ENCODE measurements at regions not wholly inside any gene's neighbourhood (a gene's known extent, or its start where the extent isn't known, plus 50 kb on each side); places are given as distances from the start of the nearest gene placed in this dataset.

DNA sequence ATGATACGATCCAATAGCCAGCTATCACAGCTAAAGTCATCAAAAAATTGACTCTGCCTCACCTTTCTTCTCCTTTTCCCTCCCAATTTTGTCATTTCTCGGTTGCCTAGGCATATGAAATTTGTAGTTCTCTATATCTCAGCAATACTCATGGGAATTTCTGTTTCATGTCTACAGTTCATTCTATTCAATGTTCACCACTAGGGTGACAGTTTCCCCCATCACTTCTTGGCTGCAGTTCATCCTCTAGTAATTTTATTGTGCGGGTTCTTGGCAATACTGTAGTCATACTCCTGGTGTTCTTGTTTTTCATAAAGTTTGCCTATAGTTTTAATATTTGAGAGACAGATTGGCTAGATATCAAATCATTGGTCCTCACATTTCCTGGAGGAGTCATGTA is 872.2 kb upstream of the ID2 start:
- Histone ChIP-seq H3K4me3 (ENCODE audit: low read depth, low read length) (no peak overlapping the region), H3K4me1 (ENCODE audit: control insufficient read depth, insufficient read depth, low read length) (no peaks in the 10 kb centered on the region), H3K27me3 (ENCODE audit: control insufficient read depth, insufficient read depth, low read length) (no peaks in the 10 kb centered on the region), H3K9ac (ENCODE audit: low read depth, low read length) (no peak overlapping the region), H3K36me3 (ENCODE audit: control insufficient read depth, insufficient read depth, low read length) (no peaks in the 10 kb centered on the region), H3K9me3 (ENCODE audit: control insufficient read depth, insufficient read depth, low read length) (no peaks in the 10 kb centered on the region)

DNA sequence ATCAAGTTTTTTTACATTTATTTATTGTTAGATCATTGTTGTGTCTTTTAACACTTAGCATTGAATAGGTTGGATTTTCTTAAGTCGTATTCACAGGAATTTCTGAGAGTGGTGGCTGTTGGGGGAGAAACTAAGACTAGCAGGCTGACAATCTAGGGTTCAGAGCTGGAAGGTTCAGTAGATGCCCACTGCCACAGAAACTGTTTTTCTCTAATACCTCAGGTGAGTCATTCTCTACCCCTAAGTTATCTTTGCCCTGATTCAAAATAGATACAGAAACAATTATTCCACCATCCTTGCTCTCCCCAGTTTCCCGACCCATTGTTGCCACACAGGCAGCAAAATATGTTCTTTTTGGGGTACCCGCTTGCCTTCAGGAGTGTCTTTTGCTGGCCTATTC is 870.8 kb upstream of the ID2 start:
- Histone ChIP-seq H3K4me3 (ENCODE audit: low read depth, low read length) (no peak overlapping the region), H3K4me1 (ENCODE audit: control insufficient read depth, insufficient read depth, low read length) (no peaks in the 10 kb centered on the region), H3K27me3 (ENCODE audit: control insufficient read depth, insufficient read depth, low read length) (no peaks in the 10 kb centered on the region), H3K9me3 (ENCODE audit: control insufficient read depth, insufficient read depth, low read length) (no peaks in the 10 kb centered on the region), H3K36me3 (ENCODE audit: control insufficient read depth, insufficient read depth, low read length) (no peaks in the 10 kb centered on the region), H3K9ac (ENCODE audit: low read depth, low read length) (no peak overlapping the region)

DNA sequence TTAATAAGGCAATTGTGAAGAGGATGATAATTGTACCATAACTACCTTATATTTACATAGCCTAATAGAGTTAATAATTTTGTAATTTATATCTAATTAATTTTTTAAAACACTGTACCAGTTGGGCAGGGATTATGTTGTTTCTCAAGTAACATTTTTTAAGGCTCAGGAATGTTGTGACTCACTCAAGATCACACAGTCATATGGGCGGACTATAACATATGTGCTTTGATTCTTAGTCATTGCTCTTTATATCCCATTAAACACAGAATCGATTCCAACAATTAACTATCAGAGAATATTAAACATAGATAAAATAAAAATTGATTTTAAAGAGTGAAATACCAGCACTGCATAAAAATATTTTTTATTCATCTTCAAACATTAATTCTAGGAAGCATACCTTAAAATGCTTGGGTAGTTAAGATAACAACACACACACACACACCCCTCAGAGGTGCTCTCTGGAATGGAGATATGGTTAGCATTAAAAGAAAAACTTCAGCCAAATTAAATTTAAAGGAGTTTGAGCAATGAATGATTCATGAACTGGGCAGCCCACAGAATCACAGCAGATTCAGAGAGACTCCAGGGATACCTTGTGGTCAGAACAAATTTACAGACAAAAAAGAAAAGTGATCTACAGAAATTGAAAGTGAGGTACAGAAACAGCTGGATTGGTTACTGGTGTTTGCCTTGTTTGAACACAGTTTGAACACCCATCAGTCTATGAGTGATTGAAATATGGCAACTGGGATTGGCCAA is 869.4 kb upstream of the ID2 start:
- no peaks in the 10 kb centered on the region for H3K9me3 ChIP-seq (ENCODE audit: control insufficient read depth, insufficient read depth, low read length)
- no peaks in the 10 kb centered on the region for H3K4me1 ChIP-seq (ENCODE audit: control insufficient read depth, insufficient read depth, low read length)
- H3K36me3 ChIP-seq (ENCODE audit: control insufficient read depth, insufficient read depth, low read length), result no peaks in the 10 kb centered on the region
- H3K4me3 ChIP-seq (ENCODE audit: low read depth, low read length), result no peak overlapping the region
- H3K9ac ChIP-seq (ENCODE audit: low read depth, low read length), result no peak overlapping the region
- no peaks in the 10 kb centered on the region for H3K27me3 ChIP-seq (ENCODE audit: control insufficient read depth, insufficient read depth, low read length)

DNA sequence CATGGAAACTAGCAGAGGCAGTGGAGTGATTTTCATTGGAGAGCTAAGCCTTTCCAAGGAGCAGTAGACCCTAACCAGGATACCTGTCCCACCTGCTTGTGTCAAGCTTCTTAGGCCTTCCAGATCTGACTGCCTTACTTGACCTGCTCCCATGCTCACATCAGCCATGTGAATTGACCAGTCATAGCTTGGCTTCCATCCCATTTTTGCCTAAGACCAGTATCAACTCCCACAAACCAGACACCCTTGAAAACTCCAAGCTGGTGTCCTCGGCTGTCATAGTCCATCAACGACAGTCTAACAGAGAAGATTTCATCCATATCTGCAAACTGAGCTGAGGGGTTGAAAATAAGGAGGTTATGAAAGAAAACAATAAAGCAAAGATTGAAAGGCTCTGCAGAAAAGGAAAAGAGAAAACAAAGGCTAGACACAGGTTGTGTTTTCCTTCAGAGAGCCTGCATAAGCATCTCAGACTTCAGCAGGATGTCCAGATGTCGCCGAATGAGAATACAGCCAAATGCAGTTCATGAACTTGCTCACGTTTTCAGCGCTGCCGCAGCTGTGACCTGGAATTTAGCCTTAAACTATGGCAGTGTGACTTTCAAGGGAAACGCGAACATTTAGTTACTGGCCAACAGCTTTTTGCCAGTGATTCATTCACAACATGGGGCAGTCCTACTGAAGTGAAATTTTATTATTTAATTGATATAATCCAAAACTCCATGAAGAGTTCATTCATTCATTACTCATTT is 868.1 kb upstream of the ID2 start:
- Histone ChIP-seq H3K36me3 (ENCODE audit: control insufficient read depth, insufficient read depth, low read length) (no peaks in the 10 kb centered on the region), H3K9ac (ENCODE audit: low read depth, low read length) (no peak overlapping the region), H3K4me1 (ENCODE audit: control insufficient read depth, insufficient read depth, low read length) (no peaks in the 10 kb centered on the region)

DNA sequence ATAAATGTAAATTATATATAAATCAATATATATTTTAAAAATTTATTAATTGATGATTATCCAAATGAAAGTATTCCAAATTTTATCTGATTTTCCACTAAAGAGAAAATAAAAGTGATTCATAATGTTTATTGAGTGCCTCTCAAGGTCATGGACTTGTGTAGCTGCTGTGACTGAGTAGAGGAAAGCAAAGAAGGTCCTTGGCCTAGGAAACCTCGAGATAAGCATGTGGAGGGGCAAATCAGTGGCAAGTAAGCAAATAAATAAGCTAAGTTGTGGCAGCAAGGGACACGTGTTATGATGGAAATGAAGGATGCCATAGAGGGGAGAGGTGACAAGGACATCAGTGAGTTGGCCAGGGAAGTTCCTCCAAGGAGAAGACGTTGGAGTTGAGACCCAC is 866.1 kb upstream of the ID2 start:
- Histone ChIP-seq H3K4me1 (ENCODE audit: control insufficient read depth, insufficient read depth, low read length) (no peaks in the 10 kb centered on the region), H3K9ac (ENCODE audit: low read depth, low read length) (no peak overlapping the region), H3K36me3 (ENCODE audit: control insufficient read depth, insufficient read depth, low read length) (no peaks in the 10 kb centered on the region), H3K9me3 (ENCODE audit: control insufficient read depth, insufficient read depth, low read length) (no peaks in the 10 kb centered on the region), H3K4me3 (ENCODE audit: low read depth, low read length) (no peak overlapping the region), H3K27me3 (ENCODE audit: control insufficient read depth, insufficient read depth, low read length) (no peaks in the 10 kb centered on the region)

More for the DNA sequence above, 868.1 kb upstream of the ID2 start:
- Histone ChIP-seq H3K9me3 (ENCODE audit: control insufficient read depth, insufficient read depth, low read length) (no peaks in the 10 kb centered on the region), H3K4me3 (ENCODE audit: low read depth, low read length) (no peak overlapping the region), H3K27me3 (ENCODE audit: control insufficient read depth, insufficient read depth, low read length) (no peaks in the 10 kb centered on the region)

DNA sequence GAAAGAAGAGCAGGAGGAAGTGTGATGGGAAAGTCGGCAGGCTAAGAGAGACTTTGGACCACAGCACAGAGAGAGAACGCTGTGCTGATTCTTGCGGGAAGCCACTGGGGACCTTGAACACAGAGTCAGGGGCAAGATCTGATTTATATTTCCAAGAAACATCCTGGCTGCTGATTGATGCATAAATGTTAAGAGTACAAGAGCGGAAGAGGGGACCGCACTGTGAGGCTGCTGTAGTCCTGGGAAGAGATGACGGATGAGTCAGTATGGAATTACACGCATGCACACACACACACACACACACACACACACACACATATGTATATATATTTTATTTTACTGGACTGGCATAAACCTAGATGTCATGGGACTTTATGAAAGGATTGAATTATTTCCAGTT is 865.6 kb upstream of the ID2 start:
- Histone ChIP-seq H3K9ac (ENCODE audit: low read depth, low read length) (no peak overlapping the region), H3K9me3 (ENCODE audit: control insufficient read depth, insufficient read depth, low read length) (no peaks in the 10 kb centered on the region)

DNA sequence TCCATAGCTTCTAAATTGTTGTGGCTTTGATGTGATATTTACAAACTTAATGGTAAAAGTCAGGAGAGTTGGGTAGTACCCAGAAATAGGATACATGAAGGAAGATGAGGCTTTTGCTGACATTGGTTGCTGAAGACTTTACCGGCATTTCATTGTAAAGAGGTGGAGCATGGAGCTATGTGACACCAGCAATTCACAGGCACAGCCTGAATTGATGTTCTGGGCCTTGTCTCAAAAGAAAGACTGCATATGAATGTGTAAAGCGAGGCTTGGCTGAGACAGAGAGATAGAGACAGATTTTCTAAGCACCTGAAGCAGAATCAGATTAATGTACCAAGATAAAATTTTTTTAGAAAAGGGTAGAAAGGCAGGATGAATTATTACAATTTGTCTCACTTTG is 864.9 kb upstream of the ID2 start:
- no peaks in the 10 kb centered on the region for H3K36me3 ChIP-seq (ENCODE audit: control insufficient read depth, insufficient read depth, low read length)
- no peak overlapping the region for H3K4me3 ChIP-seq (ENCODE audit: low read depth, low read length)
- H3K27me3 ChIP-seq (ENCODE audit: control insufficient read depth, insufficient read depth, low read length), result no peaks in the 10 kb centered on the region
- H3K9me3 ChIP-seq (ENCODE audit: control insufficient read depth, insufficient read depth, low read length), result no peaks in the 10 kb centered on the region
- H3K9ac ChIP-seq (ENCODE audit: low read depth, low read length), result no peak overlapping the region
- H3K4me1 ChIP-seq (ENCODE audit: control insufficient read depth, insufficient read depth, low read length), result no peaks in the 10 kb centered on the region

More for the DNA sequence above, 865.6 kb upstream of the ID2 start:
- Histone ChIP-seq H3K27me3 (ENCODE audit: control insufficient read depth, insufficient read depth, low read length) (no peaks in the 10 kb centered on the region), H3K4me1 (ENCODE audit: control insufficient read depth, insufficient read depth, low read length) (no peaks in the 10 kb centered on the region), H3K36me3 (ENCODE audit: control insufficient read depth, insufficient read depth, low read length) (no peaks in the 10 kb centered on the region), H3K4me3 (ENCODE audit: low read depth, low read length) (no peak overlapping the region)

DNA sequence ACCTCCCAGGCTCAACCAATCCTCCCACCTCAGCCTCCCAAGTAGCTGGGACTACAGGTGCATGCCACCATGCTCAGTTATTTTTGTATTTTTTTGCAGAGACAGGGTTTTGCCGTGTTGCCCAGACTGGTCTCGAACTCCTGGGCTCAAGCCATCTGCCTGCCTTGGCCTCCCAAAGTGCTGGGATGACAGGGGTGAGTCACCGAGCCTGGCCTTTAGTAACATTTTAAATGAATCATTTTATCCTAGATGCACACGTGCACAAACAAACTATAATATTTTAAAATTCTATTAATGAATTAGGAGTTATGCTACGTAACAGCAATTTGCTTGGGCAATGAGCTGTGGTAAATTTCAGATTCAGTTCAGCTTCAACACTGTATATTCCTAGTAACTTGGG is 862.5 kb upstream of the ID2 start:
- Histone ChIP-seq H3K9me3 (ENCODE audit: control insufficient read depth, insufficient read depth, low read length) (no peaks in the 10 kb centered on the region), H3K36me3 (ENCODE audit: control insufficient read depth, insufficient read depth, low read length) (no peaks in the 10 kb centered on the region), H3K27me3 (ENCODE audit: control insufficient read depth, insufficient read depth, low read length) (no peaks in the 10 kb centered on the region), H3K4me3 (ENCODE audit: low read depth, low read length) (no peak overlapping the region), H3K9ac (ENCODE audit: low read depth, low read length) (no peak overlapping the region), H3K4me1 (ENCODE audit: control insufficient read depth, insufficient read depth, low read length) (no peaks in the 10 kb centered on the region)

DNA sequence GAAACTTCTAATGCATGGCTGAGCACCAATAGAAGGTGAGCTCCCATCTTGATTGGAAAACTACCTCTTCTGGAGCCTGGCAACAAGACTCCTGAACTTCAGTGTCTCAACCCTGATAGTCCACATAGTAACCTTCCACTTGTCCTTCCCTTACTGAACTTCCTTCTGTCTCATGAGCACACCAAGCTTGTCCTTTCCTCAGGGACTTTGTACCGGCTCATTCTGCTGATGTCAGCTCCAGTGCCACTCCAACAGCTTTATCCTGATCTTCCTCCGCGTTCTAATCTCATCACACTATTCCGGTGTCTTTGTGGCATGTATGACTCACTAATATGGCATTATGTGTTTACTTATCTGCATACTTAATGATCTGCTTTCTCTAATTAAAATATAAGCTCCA is 862.0 kb upstream of the ID2 start:
- H3K36me3 ChIP-seq (ENCODE audit: control insufficient read depth, insufficient read depth, low read length), result no peaks in the 10 kb centered on the region
- H3K4me3 ChIP-seq (ENCODE audit: low read depth, low read length), result no peak overlapping the region
- H3K27me3 ChIP-seq (ENCODE audit: control insufficient read depth, insufficient read depth, low read length), result no peaks in the 10 kb centered on the region
- H3K9ac ChIP-seq (ENCODE audit: low read depth, low read length), result no peak overlapping the region
- no peaks in the 10 kb centered on the region for H3K4me1 ChIP-seq (ENCODE audit: control insufficient read depth, insufficient read depth, low read length)
- H3K9me3 ChIP-seq (ENCODE audit: control insufficient read depth, insufficient read depth, low read length), result no peaks in the 10 kb centered on the region

DNA sequence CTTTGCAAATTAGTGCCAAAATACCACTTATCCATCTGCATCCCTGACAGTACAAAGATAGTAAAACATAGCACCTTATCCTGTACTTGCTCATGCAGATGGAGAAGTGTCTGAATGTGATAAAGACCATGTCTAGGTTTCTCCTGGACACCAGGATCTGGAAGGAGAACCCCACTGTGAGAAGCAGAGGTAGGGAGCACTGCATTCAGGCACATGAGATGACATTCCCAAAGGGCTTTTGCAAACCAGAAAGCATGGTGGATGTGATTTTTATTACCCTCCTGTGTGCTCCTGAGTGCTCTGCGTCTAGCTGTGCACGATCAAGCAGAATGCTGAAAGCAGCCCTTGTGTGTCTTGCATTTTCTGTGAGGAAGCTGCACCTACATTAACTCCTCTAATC is 857.6 kb upstream of the ID2 start:
- no peaks in the 10 kb centered on the region for H3K36me3 ChIP-seq (ENCODE audit: control insufficient read depth, insufficient read depth, low read length)
- no peaks in the 10 kb centered on the region for H3K9me3 ChIP-seq (ENCODE audit: control insufficient read depth, insufficient read depth, low read length)
- no peaks in the 10 kb centered on the region for H3K27me3 ChIP-seq (ENCODE audit: control insufficient read depth, insufficient read depth, low read length)
- H3K4me3 ChIP-seq (ENCODE audit: low read depth, low read length), result no peak overlapping the region
- no peak overlapping the region for H3K9ac ChIP-seq (ENCODE audit: low read depth, low read length)
- no peaks in the 10 kb centered on the region for H3K4me1 ChIP-seq (ENCODE audit: control insufficient read depth, insufficient read depth, low read length)

DNA sequence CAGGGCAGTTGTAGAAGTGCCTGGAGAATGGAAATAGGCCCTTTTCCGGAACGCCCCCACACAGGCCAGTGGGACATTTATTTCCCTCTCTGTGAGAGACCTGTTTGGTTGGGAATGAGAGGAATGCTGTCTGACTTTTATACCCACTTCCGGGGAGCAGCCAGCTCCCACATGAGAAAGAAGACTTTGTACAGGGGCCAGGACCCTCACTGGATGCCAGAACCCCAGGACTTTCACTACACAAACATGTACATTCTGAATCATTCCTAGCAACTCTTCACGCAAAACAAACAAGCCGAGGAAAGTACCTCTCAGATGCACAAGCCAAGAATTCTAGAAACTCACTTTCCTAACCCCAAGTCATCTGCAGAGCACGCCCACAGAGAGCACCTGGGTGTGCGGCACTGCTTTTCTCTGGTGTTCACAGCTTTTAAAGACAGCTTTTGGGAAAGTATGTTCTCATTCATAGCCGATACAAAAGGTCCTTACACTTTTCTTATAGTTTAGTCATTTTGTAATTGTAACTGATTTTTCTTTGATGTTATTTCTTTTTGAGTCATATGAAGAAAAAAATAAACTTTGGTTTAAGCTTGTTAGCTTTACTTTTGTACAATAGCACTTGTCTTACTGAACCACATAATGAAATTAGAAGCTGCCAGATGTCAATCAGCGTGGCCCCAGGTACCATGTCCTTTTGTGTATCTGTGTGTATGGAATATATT is 856.1 kb upstream of the ID2 start:
- H3K4me1 ChIP-seq (ENCODE audit: control insufficient read depth, insufficient read depth, low read length), result no peaks in the 10 kb centered on the region
- H3K4me3 ChIP-seq (ENCODE audit: low read depth, low read length), result no peak overlapping the region
- no peak overlapping the region for H3K9ac ChIP-seq (ENCODE audit: low read depth, low read length)
- no peaks in the 10 kb centered on the region for H3K36me3 ChIP-seq (ENCODE audit: control insufficient read depth, insufficient read depth, low read length)
- H3K9me3 ChIP-seq (ENCODE audit: control insufficient read depth, insufficient read depth, low read length), result no peaks in the 10 kb centered on the region
- no peaks in the 10 kb centered on the region for H3K27me3 ChIP-seq (ENCODE audit: control insufficient read depth, insufficient read depth, low read length)

DNA sequence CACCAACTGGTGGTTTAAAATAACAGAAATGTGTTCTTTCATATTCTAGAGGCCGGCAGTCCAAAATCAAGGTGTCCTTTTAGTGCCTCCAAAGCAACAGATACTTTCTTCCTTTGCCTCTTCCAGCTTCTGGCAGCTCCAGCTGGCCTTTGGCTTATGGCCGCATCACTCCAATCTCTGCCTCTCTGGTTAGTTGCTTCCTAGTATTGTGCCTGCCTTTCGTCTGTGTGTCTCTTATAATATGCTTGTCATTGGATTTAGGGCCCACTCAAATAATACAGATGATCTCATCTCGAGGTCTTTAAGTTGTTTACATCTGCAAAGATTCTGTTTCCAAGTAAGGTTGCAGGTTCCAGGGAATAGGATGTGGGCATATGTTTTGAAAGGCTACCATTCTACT is 855.2 kb upstream of the ID2 start:
- no peaks in the 10 kb centered on the region for H3K36me3 ChIP-seq (ENCODE audit: control insufficient read depth, insufficient read depth, low read length)
- no peaks in the 10 kb centered on the region for H3K27me3 ChIP-seq (ENCODE audit: control insufficient read depth, insufficient read depth, low read length)
- H3K4me3 ChIP-seq (ENCODE audit: low read depth, low read length), result no peak overlapping the region
- H3K4me1 ChIP-seq (ENCODE audit: control insufficient read depth, insufficient read depth, low read length), result no peaks in the 10 kb centered on the region
- no peak overlapping the region for H3K9ac ChIP-seq (ENCODE audit: low read depth, low read length)
- H3K9me3 ChIP-seq (ENCODE audit: control insufficient read depth, insufficient read depth, low read length), result no peaks in the 10 kb centered on the region
